ENCODE measurements at regions not wholly inside any gene's neighbourhood (a gene's known extent, or its start where the extent isn't known, plus 50 kb on each side); places are given as distances from the start of the nearest gene placed in this dataset.

DNA sequence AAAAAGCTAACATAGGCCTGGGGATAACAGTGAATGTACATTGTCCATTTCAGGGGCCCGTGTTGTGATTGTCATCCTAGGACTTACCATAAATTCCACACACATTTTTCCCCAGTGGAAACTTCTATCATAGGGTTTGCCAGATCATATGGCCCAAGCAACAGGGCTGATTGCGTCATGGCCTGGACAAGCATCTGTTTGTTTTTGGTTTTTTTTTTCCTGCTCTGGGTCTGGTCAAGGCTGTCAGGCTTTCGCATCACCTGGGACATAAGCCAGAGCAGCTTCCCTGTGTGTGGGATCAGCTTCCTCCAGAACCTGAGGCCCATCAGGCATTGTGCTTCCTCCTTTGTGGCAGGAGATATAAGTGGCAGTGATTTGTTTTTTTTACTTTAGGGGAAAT is 598.5 kb upstream of the USP24 start:
- H3K27me3 ChIP-seq (ENCODE audit: control insufficient read depth in 2 of 2, insufficient read depth in 2 of 2, low read length in 2 of 2): no peaks in the 10 kb centered on the region
- H3K9me3 Mint-ChIP-seq: peaks cover 0 to 3% (median 0%) of the 10 kb centered on the region in 7 donors
- intact Hi-C loops (cut with micrococcal nuclease): no loop called here
- no peaks in the 10 kb centered on the region for H3K36me3 ChIP-seq (replicated peaks in 1 of 2; ENCODE audit: control insufficient read depth in 1 of 2, insufficient read depth in 2 of 2, low read length in 2 of 2)
- no peak for DNase-seq
- peaks cover 0 to 4% (median 0%) of the 10 kb centered on the region in 3 donors for H3K27me3 Mint-ChIP-seq (ENCODE audit: low read depth in 3 of 3)
- H3K27ac Mint-ChIP-seq: no peak overlapping the region
- H3K4me3 Mint-ChIP-seq: no peak overlapping the region
- no peak overlapping the region for H3K4me3 ChIP-seq (replicated peaks in 1 of 3; ENCODE audit: low read depth in 2 of 3, low read length in 3 of 3)
- no peaks in the 10 kb centered on the region for H3K4me1 Mint-ChIP-seq
- H3K79me2 ChIP-seq (ENCODE audit: insufficient read depth, low read length): no peaks in the 10 kb centered on the region
- no peak overlapping the region for H2AFZ ChIP-seq (ENCODE audit: insufficient read depth, low read depth, low read length, poor library complexity, severe bottlenecking)
- 100% methylated on average over 2 of the region's 3 CpGs for WGBS (ENCODE audit: insufficient coverage)
- H4K20me1 ChIP-seq (ENCODE audit: insufficient read depth, low read length): no peaks in the 10 kb centered on the region
- no peak overlapping the region for H3K4me2 ChIP-seq (replicated peaks; ENCODE audit: extremely low read depth, low read length, poor library complexity, severe bottlenecking)
- H3K9me3 ChIP-seq (replicated peaks in 1 of 2; ENCODE audit: control insufficient read depth in 1 of 2, insufficient read depth in 1 of 2, low read length in 2 of 2): no peaks in the 10 kb centered on the region
- H3K36me3 Mint-ChIP-seq: no peaks in the 10 kb centered on the region
- H3K9ac ChIP-seq (ENCODE audit: insufficient read depth, low read length, poor library complexity, severe bottlenecking): no peak overlapping the region
- TF ChIP-seq, protein P1, sequence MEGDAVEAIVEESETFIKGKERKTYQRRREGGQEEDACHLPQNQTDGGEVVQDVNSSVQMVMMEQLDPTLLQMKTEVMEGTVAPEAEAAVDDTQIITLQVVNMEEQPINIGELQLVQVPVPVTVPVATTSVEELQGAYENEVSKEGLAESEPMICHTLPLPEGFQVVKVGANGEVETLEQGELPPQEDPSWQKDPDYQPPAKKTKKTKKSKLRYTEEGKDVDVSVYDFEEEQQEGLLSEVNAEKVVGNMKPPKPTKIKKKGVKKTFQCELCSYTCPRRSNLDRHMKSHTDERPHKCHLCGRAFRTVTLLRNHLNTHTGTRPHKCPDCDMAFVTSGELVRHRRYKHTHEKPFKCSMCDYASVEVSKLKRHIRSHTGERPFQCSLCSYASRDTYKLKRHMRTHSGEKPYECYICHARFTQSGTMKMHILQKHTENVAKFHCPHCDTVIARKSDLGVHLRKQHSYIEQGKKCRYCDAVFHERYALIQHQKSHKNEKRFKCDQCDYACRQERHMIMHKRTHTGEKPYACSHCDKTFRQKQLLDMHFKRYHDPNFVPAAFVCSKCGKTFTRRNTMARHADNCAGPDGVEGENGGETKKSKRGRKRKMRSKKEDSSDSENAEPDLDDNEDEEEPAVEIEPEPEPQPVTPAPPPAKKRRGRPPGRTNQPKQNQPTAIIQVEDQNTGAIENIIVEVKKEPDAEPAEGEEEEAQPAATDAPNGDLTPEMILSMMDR (IDR thresholded peaks at IDR 0.05): no peak
- no peak overlapping the region for H3K27ac ChIP-seq (ENCODE audit: low read depth in 1 of 2, low read length in 2 of 2)
- no peaks in the 10 kb centered on the region for H3K4me1 ChIP-seq (ENCODE audit: control insufficient read depth in 1 of 2, insufficient read depth in 2 of 2, low read length in 2 of 2)

DNA sequence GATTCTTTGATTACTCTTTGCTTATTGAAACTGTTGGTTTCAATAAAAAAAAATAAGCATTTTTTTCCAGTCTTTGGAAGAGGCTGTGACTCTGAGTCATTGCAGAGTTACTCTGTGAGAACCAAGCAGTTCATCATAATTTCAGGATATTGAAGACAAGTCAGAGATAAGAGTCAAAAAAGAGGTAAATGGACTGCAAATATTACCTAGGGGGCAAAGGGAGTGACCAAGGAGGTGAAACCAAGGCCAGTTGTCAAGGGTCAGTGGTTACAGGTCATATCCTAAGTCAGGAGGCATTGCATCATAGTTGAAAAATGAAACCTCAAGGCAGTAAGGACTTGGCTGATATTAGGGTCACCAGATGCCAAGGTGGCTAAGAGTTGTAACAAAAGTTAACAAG is 597.1 kb upstream of the USP24 start:
- Histone ChIP-seq H2AFZ (ENCODE audit: insufficient read depth, low read depth, low read length, poor library complexity, severe bottlenecking) (no peak overlapping the region), H3K4me1 (ENCODE audit: control insufficient read depth in 1 of 2, insufficient read depth in 2 of 2, low read length in 2 of 2) (no peaks in the 10 kb centered on the region), H3K4me2 (replicated peaks; ENCODE audit: extremely low read depth, low read length, poor library complexity, severe bottlenecking) (no peak overlapping the region), H3K27me3 (ENCODE audit: control insufficient read depth in 2 of 2, insufficient read depth in 2 of 2, low read length in 2 of 2) (no peaks in the 10 kb centered on the region), H3K27ac (ENCODE audit: low read depth in 1 of 2, low read length in 2 of 2) (no peak overlapping the region), H3K4me3 (replicated peaks in 1 of 3; ENCODE audit: low read depth in 2 of 3, low read length in 3 of 3) (no peak overlapping the region), H3K36me3 (replicated peaks in 1 of 2; ENCODE audit: control insufficient read depth in 1 of 2, insufficient read depth in 2 of 2, low read length in 2 of 2) (no peaks in the 10 kb centered on the region), H4K20me1 (ENCODE audit: insufficient read depth, low read length) (no peaks in the 10 kb centered on the region), H3K79me2 (ENCODE audit: insufficient read depth, low read length) (no peaks in the 10 kb centered on the region), H3K9ac (ENCODE audit: insufficient read depth, low read length, poor library complexity, severe bottlenecking) (no peak overlapping the region), H3K9me3 (replicated peaks in 1 of 2; ENCODE audit: control insufficient read depth in 1 of 2, insufficient read depth in 1 of 2, low read length in 2 of 2) (peaks cover 0 to 2% of the 10 kb centered on the region in 2 donors)
- Mint-ChIP-seq H3K36me3 (no peaks in the 10 kb centered on the region), H3K27ac (no peak overlapping the region), H3K4me1 (no peaks in the 10 kb centered on the region), H3K4me3 (no peak overlapping the region), H3K27me3 (ENCODE audit: low read depth in 3 of 3) (peaks cover 0 to 4% (median 0%) of the 10 kb centered on the region in 3 donors), H3K9me3 (peaks cover 0 to 3% (median 0%) of the 10 kb centered on the region in 7 donors)
- intact Hi-C loops (cut with micrococcal nuclease): no loop called here
- no peak for DNase-seq
- TF ChIP-seq, protein P1 (IDR thresholded peaks at IDR 0.05): no peak

All from CD14-positive monocyte (primary cell).